ENCODE measurements at regions not wholly inside any gene's neighbourhood (a gene's known extent, or its start where the extent isn't known, plus 50 kb on each side); places are given as distances from the start of the nearest gene placed in this dataset.

DNA sequence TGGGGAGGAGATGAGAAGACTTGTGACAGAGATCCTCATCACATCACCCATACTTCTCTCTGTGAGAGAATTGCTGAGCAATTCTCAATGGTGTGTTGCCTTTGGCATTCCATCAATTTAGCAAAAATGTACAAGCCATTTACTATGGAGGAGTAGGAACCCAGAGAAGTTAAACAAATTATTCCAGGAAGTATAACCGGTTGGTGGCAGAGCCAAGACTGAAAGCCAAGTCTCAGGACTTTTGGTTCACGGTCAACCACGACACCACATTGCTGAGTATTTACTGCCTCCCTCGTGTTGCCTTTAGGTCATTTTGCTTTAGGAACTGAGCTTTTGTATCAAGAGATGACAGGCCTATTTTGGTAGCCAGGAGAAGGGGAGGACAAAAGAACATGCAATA, 88.0 kb upstream of the ELMO1 start:
- TF ChIP-seq, protein P1, sequence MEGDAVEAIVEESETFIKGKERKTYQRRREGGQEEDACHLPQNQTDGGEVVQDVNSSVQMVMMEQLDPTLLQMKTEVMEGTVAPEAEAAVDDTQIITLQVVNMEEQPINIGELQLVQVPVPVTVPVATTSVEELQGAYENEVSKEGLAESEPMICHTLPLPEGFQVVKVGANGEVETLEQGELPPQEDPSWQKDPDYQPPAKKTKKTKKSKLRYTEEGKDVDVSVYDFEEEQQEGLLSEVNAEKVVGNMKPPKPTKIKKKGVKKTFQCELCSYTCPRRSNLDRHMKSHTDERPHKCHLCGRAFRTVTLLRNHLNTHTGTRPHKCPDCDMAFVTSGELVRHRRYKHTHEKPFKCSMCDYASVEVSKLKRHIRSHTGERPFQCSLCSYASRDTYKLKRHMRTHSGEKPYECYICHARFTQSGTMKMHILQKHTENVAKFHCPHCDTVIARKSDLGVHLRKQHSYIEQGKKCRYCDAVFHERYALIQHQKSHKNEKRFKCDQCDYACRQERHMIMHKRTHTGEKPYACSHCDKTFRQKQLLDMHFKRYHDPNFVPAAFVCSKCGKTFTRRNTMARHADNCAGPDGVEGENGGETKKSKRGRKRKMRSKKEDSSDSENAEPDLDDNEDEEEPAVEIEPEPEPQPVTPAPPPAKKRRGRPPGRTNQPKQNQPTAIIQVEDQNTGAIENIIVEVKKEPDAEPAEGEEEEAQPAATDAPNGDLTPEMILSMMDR (IDR thresholded peaks at IDR 0.05), result no peak
- Mint-ChIP-seq H3K9me3 (peaks cover 49% of the 10 kb centered on the region), H3K4me3 (no peak overlapping the region), H3K27me3 (ENCODE audit: insufficient read depth) (peaks cover 1% of the 10 kb centered on the region; the same call in 1 of the 2 replicates), H3K4me1 (ENCODE audit: low read depth) (no peaks in the 10 kb centered on the region), H3K36me3 (ENCODE audit: low read depth) (no peaks in the 10 kb centered on the region), H3K27ac (no peak overlapping the region)
- no peak for DNase-seq

DNA sequence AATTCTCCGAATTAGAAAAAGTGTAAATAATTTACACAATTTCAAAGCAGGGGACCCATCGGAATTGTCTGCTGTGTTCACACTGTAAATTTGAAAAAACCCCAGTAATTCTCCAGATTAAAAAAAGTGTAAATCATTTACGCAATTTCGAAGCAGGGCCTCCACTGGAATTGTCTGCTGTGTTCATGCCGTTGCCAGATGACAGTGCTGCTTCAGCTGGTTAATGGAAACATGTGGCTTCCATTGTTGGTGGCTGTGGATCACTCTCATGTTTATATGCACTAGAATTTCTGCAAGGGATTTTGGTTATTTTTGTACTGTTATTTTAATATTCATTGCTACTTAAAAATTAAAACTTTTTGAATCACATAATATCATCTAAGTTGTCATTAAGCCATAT, 88.8 kb upstream of the ELMO1 start:
- TF ChIP-seq, protein P1 (IDR thresholded peaks at IDR 0.05), result no peak

DNA sequence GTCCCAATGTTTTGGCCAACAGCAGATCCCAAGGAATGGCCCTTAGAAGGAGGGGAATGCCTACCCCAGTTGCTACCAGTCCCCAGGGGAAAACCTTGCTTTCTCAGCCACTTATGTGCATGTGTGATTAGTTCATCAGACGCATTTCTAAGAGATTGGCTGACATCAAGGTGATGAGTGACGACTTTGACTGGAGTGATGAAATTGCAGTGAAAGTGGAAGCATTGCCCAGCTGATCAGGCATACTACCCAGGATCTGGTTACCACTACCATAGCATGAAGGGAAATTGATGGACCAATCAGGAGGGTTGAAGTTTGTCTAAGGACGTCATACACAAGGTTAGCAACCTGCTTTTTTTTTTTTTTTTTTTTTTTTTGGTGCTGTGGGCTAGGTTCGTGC, 90.3 kb upstream of the ELMO1 start:
- TF ChIP-seq, protein P1 (IDR thresholded peaks at IDR 0.05), result no peak
- H3K27me3 Mint-ChIP-seq (ENCODE audit: insufficient read depth), result no peaks in the 10 kb centered on the region; the same call in 1 of the 2 replicates
- H3K4me1 Mint-ChIP-seq (ENCODE audit: low read depth), result no peaks in the 10 kb centered on the region
- DNase-seq, result no peak
- H3K4me3 Mint-ChIP-seq, result no peak overlapping the region
- H3K36me3 Mint-ChIP-seq (ENCODE audit: low read depth), result no peaks in the 10 kb centered on the region
- H3K27ac Mint-ChIP-seq, result no peak overlapping the region
- H3K9me3 Mint-ChIP-seq, result peaks cover 65% of the 10 kb centered on the region

More for the DNA sequence above, 88.8 kb upstream of the ELMO1 start:
- H3K36me3 Mint-ChIP-seq (ENCODE audit: low read depth), result no peaks in the 10 kb centered on the region
- H3K27me3 Mint-ChIP-seq (ENCODE audit: insufficient read depth), result peaks cover 1% of the 10 kb centered on the region; the same call in 1 of the 2 replicates
- DNase-seq, result no peak
- H3K4me1 Mint-ChIP-seq (ENCODE audit: low read depth), result no peaks in the 10 kb centered on the region
- H3K27ac Mint-ChIP-seq, result no peak overlapping the region
- peaks cover 57% of the 10 kb centered on the region for H3K9me3 Mint-ChIP-seq
- no peak overlapping the region for H3K4me3 Mint-ChIP-seq

DNA sequence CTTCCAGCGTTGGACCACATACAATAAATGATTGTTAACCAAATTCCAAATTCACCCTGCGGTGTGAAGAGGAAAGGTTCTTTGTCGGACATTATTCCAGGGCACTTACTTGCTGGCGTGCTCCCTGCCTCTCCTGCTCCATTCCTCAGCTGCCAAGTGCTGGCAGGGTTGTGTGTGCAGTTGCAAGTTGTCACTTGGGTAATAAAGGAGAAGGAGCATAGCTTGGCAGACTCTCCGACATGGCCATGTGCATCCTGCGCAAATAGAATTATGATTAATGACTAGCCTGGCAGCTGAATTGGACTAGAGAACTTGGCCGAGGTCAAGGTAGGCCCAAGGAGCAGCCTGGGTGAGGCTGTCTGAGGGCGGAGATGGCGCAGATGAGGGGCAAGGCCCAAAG, 92.3 kb upstream of the ELMO1 start:
- no peak overlapping the region for H3K4me3 Mint-ChIP-seq
- H3K4me1 Mint-ChIP-seq (ENCODE audit: low read depth), result no peaks in the 10 kb centered on the region
- peaks cover 67% of the 10 kb centered on the region for H3K9me3 Mint-ChIP-seq
- no peaks in the 10 kb centered on the region; the same call in 1 of the 2 replicates for H3K27me3 Mint-ChIP-seq (ENCODE audit: insufficient read depth)
- no peak for DNase-seq
- H3K36me3 Mint-ChIP-seq (ENCODE audit: low read depth), result no peaks in the 10 kb centered on the region
- H3K27ac Mint-ChIP-seq, result no peak overlapping the region
- TF ChIP-seq, protein P1 (IDR thresholded peaks at IDR 0.05), result no peak

DNA sequence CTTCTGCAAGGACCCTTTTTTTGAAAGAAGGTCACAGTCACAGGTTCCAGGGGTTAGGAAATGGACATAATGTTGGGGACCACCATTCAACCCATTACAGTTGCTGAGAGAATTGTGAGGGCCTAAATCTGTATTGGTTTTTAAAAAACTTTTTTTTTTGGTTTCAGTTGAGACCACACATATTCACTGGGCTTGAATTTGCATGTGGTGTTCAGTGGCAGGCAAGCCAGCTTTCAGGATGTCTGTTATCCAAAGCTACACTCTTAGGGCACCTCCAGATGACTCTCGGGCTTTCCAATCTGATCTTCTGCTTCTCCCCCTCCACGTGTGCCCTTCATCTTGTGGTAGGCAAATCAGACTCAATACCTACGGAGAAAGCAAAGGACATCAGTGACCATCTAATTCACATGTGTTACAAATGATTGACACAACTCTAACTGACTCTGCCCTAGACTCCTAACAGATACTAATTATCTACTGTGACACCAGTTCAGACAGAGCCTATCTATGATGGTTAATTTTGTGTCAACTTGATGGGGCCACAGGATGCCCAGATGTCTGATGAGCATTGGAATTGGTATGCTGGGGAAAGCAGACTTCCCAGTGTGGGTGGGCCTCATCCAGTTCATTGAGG, 93.3 kb upstream of the ELMO1 start:
- DNase-seq, result no peak
- TF ChIP-seq, protein P1 (IDR thresholded peaks at IDR 0.05), result no peak
- peaks cover 65% of the 10 kb centered on the region for H3K9me3 Mint-ChIP-seq
- H3K4me1 Mint-ChIP-seq (ENCODE audit: low read depth), result no peaks in the 10 kb centered on the region
- H3K36me3 Mint-ChIP-seq (ENCODE audit: low read depth), result no peaks in the 10 kb centered on the region
- no peaks in the 10 kb centered on the region for H3K27me3 Mint-ChIP-seq (ENCODE audit: insufficient read depth)
- no peak overlapping the region for H3K4me3 Mint-ChIP-seq
- no peak overlapping the region for H3K27ac Mint-ChIP-seq

Data from HFFc6 (cell line).